SHP77 treated with DMSO at 0.1 percent for 48 hours (cell line): ENCODE measurements at regions not wholly inside any gene's neighbourhood (a gene's known extent, or its start where the extent isn't known, plus 50 kb on each side); places are given as distances from the start of the nearest gene placed in this dataset.

ENCODE experiments used
- DNase-seq: peaks from one replicate; lab custom pipeline; 2025; lab: John Stamatoyannopoulos, UW

GRCh38 chr10:8229153-8229552, 174.7 kb downstream of the GATA3 start:
- no peak for DNase-seq

GRCh38 chr10:8230902-8231301, 176.4 kb downstream of the GATA3 start:
- DNase-seq: no peak

GRCh38 chr10:8233049-8233448, 178.6 kb downstream of the GATA3 start:
- DNase-seq: no peak

- no peak for DNase-seq
Measured at GRCh38 chr10:8233832-8234259, 179.4 kb downstream of the GATA3 start.

- no peak for DNase-seq
Measured at GRCh38 chr10:8235253-8236027, 181.0 kb downstream of the GATA3 start.

- DNase-seq: no peak
Measured at GRCh38 chr10:8238986-8239385, 184.5 kb downstream of the GATA3 start.

- DNase-seq: no peak
Measured at GRCh38 chr10:8240861-8241260, 186.4 kb downstream of the GATA3 start.

- no peak for DNase-seq
Measured at GRCh38 chr10:8242295-8242872, 187.9 kb downstream of the GATA3 start.

- no peak for DNase-seq
Measured at GRCh38 chr10:8245131-8245813, 190.8 kb downstream of the GATA3 start.

- DNase-seq: no peak
Measured at GRCh38 chr10:8245814-8246142, 191.3 kb downstream of the GATA3 start.

GRCh38 chr10:8246548-8246947, 192.1 kb downstream of the GATA3 start:
- no peak for DNase-seq

- DNase-seq: no peak
Measured at GRCh38 chr10:8247191-8247590, 192.7 kb downstream of the GATA3 start.

- DNase-seq: no peak
Measured at GRCh38 chr10:8248868-8249267, 194.4 kb downstream of the GATA3 start.

- no peak for DNase-seq
Measured at GRCh38 chr10:8254350-8254749, 199.9 kb downstream of the GATA3 start.

- DNase-seq: no peak
Measured at GRCh38 chr10:8255301-8255700, 200.8 kb downstream of the GATA3 start.

GRCh38 chr10:8260645-8261044, 206.2 kb downstream of the GATA3 start:
- DNase-seq: no peak

- DNase-seq: no peak
Measured at GRCh38 chr10:8262317-8262716, 207.8 kb downstream of the GATA3 start.

GRCh38 chr10:8269976-8270375, 215.5 kb downstream of the GATA3 start:
- no peak for DNase-seq

GRCh38 chr10:8272794-8273425, 218.4 kb downstream of the GATA3 start:
- DNase-seq: no peak

GRCh38 chr10:8273749-8274148, 219.3 kb downstream of the GATA3 start:
- no peak for DNase-seq

GRCh38 chr10:8275911-8276310, 221.4 kb downstream of the GATA3 start:
- no peak for DNase-seq

GRCh38 chr10:8278099-8278498, 223.6 kb downstream of the GATA3 start:
- no peak for DNase-seq

GRCh38 chr10:8279598-8279997, 225.1 kb downstream of the GATA3 start:
- no peak for DNase-seq
